Medulla oblongata (tissue), 1 donor: ENCODE measurements at regions not wholly inside any gene's neighbourhood (a gene's known extent, or its start where the extent isn't known, plus 50 kb on each side); places are given as distances from the start of the nearest gene placed in this dataset.

Source experiments
- DNase-seq: peaks from one replicate; pipeline ENCODE4 v3.0.0-alpha.2; 2015; ENCODE audit errors: extremely low spot score

GRCh38 chr20:62527781-62528180 is 52.0 kb upstream of the GATA5 start:
- DNase-seq, result no peak

- DNase-seq, result no peak
Observed at GRCh38 chr20:62528983-62529891, 53.4 kb upstream of the GATA5 start.

- DNase-seq, result no peak
Observed at GRCh38 chr20:62529896-62530642, 54.3 kb upstream of the GATA5 start.

- DNase-seq, result no peak
Observed at GRCh38 chr20:62530643-62531032, 54.8 kb upstream of the GATA5 start.

- no peak for DNase-seq
Observed at GRCh38 chr20:62531046-62531838, 55.4 kb upstream of the GATA5 start.

GRCh38 chr20:62532921-62533320 is 57.1 kb upstream of the GATA5 start:
- no peak for DNase-seq

- no peak for DNase-seq
Observed at GRCh38 chr20:62533591-62534495, 58.0 kb upstream of the GATA5 start.

GRCh38 chr20:62534526-62535221 is 58.9 kb upstream of the GATA5 start:
- DNase-seq, result no peak

GRCh38 chr20:62535282-62535811 is 59.6 kb upstream of the GATA5 start:
- DNase-seq, result no peak

GRCh38 chr20:62535964-62536363 is 60.2 kb upstream of the GATA5 start:
- DNase-seq, result no peak

GRCh38 chr20:62536871-62537401 is 61.1 kb upstream of the GATA5 start:
- DNase-seq, result no peak

- no peak for DNase-seq
Observed at GRCh38 chr20:62537649-62538292, 62.0 kb upstream of the GATA5 start.

GRCh38 chr20:62539198-62540045 is 63.6 kb upstream of the GATA5 start:
- no peak for DNase-seq

- DNase-seq, result no peak
Observed at GRCh38 chr20:62540504-62540903, 64.7 kb upstream of the GATA5 start.

- DNase-seq, result no peak
Observed at GRCh38 chr20:62542862-62543261, 67.1 kb upstream of the GATA5 start.

- no peak for DNase-seq
Observed at GRCh38 chr20:62543470-62544302, 67.9 kb upstream of the GATA5 start.

- DNase-seq, result no peak
Observed at GRCh38 chr20:62544505-62545055, 68.8 kb upstream of the GATA5 start.
